IgD-negative memory B cell (primary cell): ENCODE measurements at regions not wholly inside any gene's neighbourhood (a gene's known extent, or its start where the extent isn't known, plus 50 kb on each side); places are given as distances from the start of the nearest gene placed in this dataset.
A peak's percentile ranks its signal among the peaks of the same experiment; 100 is the strongest.
"Not testable (repeated sequence)": the region's sequence is repeated elsewhere in the genome, so short reads cannot be mapped to it uniquely, and the experiment has no call there.

Experiments used
- H3K27ac Mint-ChIP-seq, 3 donors: one replicate each; pipeline ENCODE4 v1.8.0; 2020 to 2022; ENCODE audit warnings: mild to moderate bottlenecking in 3 of 3, mixed read lengths in 3 of 3, moderate library complexity in 1 of 3
- H3K27me3 Mint-ChIP-seq: one replicate; pipeline ENCODE4 v1.8.0; 2021; ENCODE audit warnings: mixed read lengths
- H3K36me3 Mint-ChIP-seq: one replicate; pipeline ENCODE4 v1.8.0; 2020; ENCODE audit warnings: mild to moderate bottlenecking, mixed read lengths
- H3K4me1 Mint-ChIP-seq, 3 donors: one replicate each; pipeline ENCODE4 v1.8.0; 2020 to 2022; ENCODE audit warnings: mixed read lengths in 3 of 3, mild to moderate bottlenecking in 1 of 3
- H3K4me3 Mint-ChIP-seq, 4 donors: one replicate each; pipeline ENCODE4 v1.8.0; 2020 to 2022; ENCODE audit warnings: mild to moderate bottlenecking in 4 of 4, mixed read lengths in 4 of 4, moderate library complexity in 3 of 4
- H3K9me3 Mint-ChIP-seq, 3 donors: one replicate each; pipeline ENCODE4 v1.8.0; 2020 to 2021; ENCODE audit warnings: mixed read lengths in 3 of 3, mild to moderate bottlenecking in 1 of 3

GRCh38 chr2:43063096-43063495 is 163.3 kb downstream of the ZFP36L2 start:
- not testable (repeated sequence) for H3K36me3 Mint-ChIP-seq, H3K27me3 Mint-ChIP-seq, H3K4me1 Mint-ChIP-seq, H3K9me3 Mint-ChIP-seq, H3K4me3 Mint-ChIP-seq, H3K27ac Mint-ChIP-seq

- Mint-ChIP-seq H3K4me1 (peaks cover 0 to 5% (median 2%) of the 10 kb centered on the region in 3 donors), H3K27ac (no peak overlapping the region)
Measured at GRCh38 chr2:43062058-43062457, 164.3 kb downstream of the ZFP36L2 start.

DNA sequence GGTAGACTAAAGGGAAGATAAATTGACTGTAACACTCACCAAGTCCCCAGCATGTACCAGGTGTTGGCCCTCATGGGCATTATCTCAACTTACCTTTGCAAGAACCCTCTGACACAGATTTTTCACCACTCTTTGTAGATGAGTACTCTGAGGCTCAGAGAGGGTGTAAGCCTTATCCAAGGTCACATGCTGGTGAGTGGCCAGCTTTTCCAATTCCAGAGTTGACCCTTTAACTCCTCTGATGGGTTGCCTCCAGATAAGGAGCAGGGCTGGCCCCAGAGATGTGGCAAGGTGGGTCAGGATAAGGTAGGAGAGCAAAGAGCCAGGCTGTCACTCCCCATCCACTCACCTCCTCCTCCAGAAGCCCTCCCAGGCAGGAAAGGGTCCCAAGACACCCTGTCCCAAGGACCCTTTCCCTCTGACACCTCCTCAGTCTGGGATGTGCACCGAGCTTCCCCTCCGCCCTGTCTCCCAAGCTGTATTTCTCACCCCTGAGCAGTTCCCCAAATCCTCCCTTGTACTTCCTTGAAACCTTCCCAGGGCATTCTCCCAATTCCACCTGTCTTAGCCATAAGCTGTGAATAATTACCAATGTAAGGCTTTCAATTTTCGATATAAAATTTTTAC is 165.9 kb downstream of the ZFP36L2 start:
- peak overlapping the region in 1 of 3 donors; percentile 18 for H3K27ac Mint-ChIP-seq
- peaks cover 8% of the 10 kb centered on the region for H3K27me3 Mint-ChIP-seq
- peaks cover 2% of the 10 kb centered on the region for H3K36me3 Mint-ChIP-seq
- H3K9me3 Mint-ChIP-seq, result peaks cover 2 to 8% (median 4%) of the 10 kb centered on the region in 3 donors
- H3K4me1 Mint-ChIP-seq, result peaks cover 0 to 5% (median 2%) of the 10 kb centered on the region in 3 donors
- H3K4me3 Mint-ChIP-seq, result no peak overlapping the region

More at GRCh38 chr2:43062058-43062457, 164.3 kb downstream of the ZFP36L2 start:
- Mint-ChIP-seq H3K36me3 (peaks cover 2% of the 10 kb centered on the region), H3K9me3 (peaks cover 2 to 8% (median 4%) of the 10 kb centered on the region in 3 donors), H3K4me3 (no peak overlapping the region), H3K27me3 (peaks cover 4% of the 10 kb centered on the region)

DNA sequence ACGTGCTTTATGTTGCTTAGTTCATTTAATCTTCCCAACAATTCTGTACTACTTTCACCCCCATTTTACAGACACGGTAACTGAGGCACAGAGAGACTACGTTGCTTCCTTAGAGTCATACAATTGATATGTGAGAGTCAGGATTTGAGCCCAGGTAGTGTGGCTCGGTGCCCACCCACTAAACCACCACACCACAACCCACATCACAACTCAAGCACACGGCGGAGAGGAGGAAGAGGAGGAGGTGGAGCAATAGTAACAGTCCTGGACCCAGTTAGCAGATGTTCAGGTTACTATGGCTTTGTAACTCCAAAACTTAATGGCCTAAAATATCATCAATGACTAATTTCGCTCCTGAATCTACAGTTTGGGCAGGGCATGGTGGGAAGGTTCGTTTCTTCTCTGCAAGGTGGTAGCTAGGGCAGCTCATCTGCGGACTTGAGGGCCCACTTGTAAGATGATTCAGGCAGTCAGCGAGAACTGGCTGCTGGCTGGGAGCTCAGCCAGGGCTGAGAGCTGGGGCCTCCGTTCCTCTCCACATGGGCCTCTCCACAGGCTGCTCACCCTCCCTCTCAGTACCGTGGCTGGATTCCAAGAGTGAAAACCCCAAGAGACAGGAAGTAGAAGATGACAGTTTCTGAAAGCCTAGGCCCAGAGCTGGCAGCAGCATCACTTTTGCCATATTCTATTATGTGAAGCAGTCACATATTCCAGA is 167.1 kb downstream of the ZFP36L2 start:
- peaks cover 0 to 6% (median 2%) of the 10 kb centered on the region in 3 donors for H3K4me1 Mint-ChIP-seq
- H3K9me3 Mint-ChIP-seq, result peaks cover 2 to 8% (median 4%) of the 10 kb centered on the region in 3 donors
- peak overlapping the region in 1 of 4 donors; percentile 67 for H3K4me3 Mint-ChIP-seq
- no peak overlapping the region for H3K27ac Mint-ChIP-seq
- peaks cover 5% of the 10 kb centered on the region for H3K36me3 Mint-ChIP-seq
- peaks cover 9% of the 10 kb centered on the region for H3K27me3 Mint-ChIP-seq

DNA sequence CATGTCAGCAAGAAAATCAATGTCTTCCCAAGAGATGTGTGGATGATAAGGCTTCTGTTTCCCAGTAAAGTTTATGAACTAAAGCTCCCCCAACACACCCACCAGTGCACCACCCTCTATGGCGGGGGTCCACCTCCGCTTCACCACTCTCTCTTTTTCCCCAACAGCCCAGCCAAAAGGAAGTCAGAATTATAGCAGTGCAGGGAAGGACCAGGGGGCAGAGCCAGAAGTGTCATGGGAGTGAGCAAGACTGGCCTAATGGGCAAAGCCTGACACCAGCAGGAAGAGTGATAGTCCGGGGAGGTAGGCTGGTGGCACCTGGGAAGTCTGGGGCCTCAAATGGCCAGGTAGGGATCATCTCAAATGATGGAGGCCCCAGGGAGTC is 167.7 kb downstream of the ZFP36L2 start:
- H3K4me3 Mint-ChIP-seq, result no peak overlapping the region
- peaks cover 9% of the 10 kb centered on the region for H3K27me3 Mint-ChIP-seq
- no peak overlapping the region for H3K27ac Mint-ChIP-seq
- H3K9me3 Mint-ChIP-seq, result peaks cover 2 to 5% (median 4%) of the 10 kb centered on the region in 3 donors
- H3K4me1 Mint-ChIP-seq, result peaks cover 0 to 6% (median 2%) of the 10 kb centered on the region in 3 donors
- H3K36me3 Mint-ChIP-seq, result peaks cover 5% of the 10 kb centered on the region

DNA sequence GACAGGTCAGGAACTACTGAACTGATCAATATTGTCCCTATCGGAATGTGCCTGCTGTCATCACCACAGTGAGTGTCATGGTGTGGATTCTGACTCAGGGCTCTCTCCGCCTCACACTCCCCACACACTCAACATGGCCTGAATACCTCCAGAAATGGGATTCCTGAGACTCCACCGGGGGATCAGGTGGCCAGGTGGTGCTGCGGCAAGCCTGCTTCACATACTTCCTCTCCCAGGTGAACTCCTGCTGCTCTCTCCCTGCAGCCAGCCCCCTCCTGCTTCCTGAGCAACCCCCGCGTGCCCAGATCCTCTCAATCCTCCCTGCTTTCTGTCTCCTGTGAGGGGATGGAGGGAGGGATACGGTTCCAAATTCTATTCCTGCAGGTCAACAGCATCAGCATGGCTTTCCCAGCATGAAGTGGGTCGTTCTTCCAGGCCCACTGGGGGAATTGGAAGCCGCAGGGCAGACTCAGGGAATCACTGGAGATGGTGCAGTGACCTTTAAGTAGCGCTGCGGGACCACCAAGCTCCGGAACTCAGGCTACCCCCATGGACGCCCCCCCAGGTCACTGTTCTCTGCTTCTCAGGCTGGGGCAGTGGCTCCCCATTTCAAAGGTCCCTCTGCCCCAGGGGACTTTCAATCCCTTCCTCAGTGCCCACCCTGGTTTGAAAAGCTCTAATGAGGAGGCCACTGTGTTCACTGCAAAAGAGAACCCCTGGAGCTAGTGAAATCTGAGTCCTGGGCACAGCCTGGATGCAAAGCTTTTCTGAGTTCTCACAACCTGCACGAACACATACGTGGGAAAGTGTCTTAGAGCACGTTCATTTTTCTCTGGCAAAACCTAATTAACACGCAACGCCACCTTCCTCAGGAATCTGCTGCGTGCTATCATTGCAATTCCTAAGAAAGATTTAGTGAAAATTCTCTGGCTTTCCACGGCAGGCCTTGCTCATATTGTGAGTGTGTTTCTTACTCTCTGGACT is 168.4 kb downstream of the ZFP36L2 start:
- Mint-ChIP-seq H3K4me3 (no peak overlapping the region), H3K9me3 (peaks cover 2 to 5% (median 4%) of the 10 kb centered on the region in 3 donors), H3K27ac (no peak overlapping the region), H3K36me3 (peaks cover 5% of the 10 kb centered on the region), H3K4me1 (peaks cover 0 to 6% (median 2%) of the 10 kb centered on the region in 3 donors), H3K27me3 (peaks cover 9% of the 10 kb centered on the region)

GRCh38 chr2:43057026-43057741 is 169.2 kb downstream of the ZFP36L2 start:
- Mint-ChIP-seq H3K4me3 (no peak overlapping the region), H3K4me1 (peaks cover 2 to 6% (median 4%) of the 10 kb centered on the region in 3 donors), H3K36me3 (peaks cover 5% of the 10 kb centered on the region), H3K27me3 (peaks cover 9% of the 10 kb centered on the region), H3K27ac (no peak overlapping the region), H3K9me3 (peaks cover 2 to 5% (median 4%) of the 10 kb centered on the region in 3 donors)

GRCh38 chr2:43055985-43056384 is 170.4 kb downstream of the ZFP36L2 start:
- Mint-ChIP-seq H3K9me3 (peaks cover 0 to 2% (median 0%) of the 10 kb centered on the region in 3 donors), H3K4me1 (peaks cover 2 to 6% (median 4%) of the 10 kb centered on the region in 3 donors), H3K27ac (no peak overlapping the region), H3K36me3 (peaks cover 2% of the 10 kb centered on the region), H3K27me3 (peaks cover 9% of the 10 kb centered on the region), H3K4me3 (no peak overlapping the region)

GRCh38 chr2:43055086-43055912 is 171.1 kb downstream of the ZFP36L2 start:
- H3K4me1 Mint-ChIP-seq, result peaks cover 2 to 7% (median 4%) of the 10 kb centered on the region in 3 donors
- peaks cover 3% of the 10 kb centered on the region for H3K36me3 Mint-ChIP-seq
- no peak overlapping the region for H3K27ac Mint-ChIP-seq
- H3K9me3 Mint-ChIP-seq, result peaks cover 0 to 2% (median 0%) of the 10 kb centered on the region in 3 donors
- H3K27me3 Mint-ChIP-seq, result peaks cover 9% of the 10 kb centered on the region
- no peak overlapping the region for H3K4me3 Mint-ChIP-seq

- H3K27me3 Mint-ChIP-seq, result peaks cover 8% of the 10 kb centered on the region
Measured at GRCh38 chr2:43054367-43054766, 172.0 kb downstream of the ZFP36L2 start.

DNA sequence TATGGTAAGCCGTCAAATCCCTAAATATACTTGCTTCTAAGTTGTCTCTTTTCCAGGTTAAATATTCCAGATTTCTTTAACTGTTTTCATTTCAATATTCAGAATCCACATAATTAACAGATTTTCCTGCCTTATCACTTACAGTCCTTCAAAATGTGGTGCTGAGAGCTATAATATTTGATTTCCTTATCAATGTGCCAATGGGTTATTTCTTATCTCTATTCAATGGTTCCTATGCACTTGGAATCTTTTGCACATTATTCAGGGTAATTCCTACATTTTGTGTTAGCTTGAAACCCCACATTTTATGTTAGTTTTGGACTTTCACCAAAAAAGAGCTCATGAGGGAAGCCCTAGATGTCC is 173.5 kb downstream of the ZFP36L2 start:
- H3K9me3 Mint-ChIP-seq, result no peaks in the 10 kb centered on the region
- peaks cover 7% of the 10 kb centered on the region for H3K36me3 Mint-ChIP-seq
- H3K4me3 Mint-ChIP-seq, result no peak overlapping the region
- peaks cover 14% of the 10 kb centered on the region for H3K27me3 Mint-ChIP-seq
- H3K4me1 Mint-ChIP-seq, result peaks cover 0 to 4% (median 2%) of the 10 kb centered on the region in 3 donors
- H3K27ac Mint-ChIP-seq, result no peak overlapping the region

More at GRCh38 chr2:43054367-43054766, 172.0 kb downstream of the ZFP36L2 start:
- H3K9me3 Mint-ChIP-seq, result no peaks in the 10 kb centered on the region
- H3K4me3 Mint-ChIP-seq, result no peak overlapping the region
- H3K36me3 Mint-ChIP-seq, result peaks cover 7% of the 10 kb centered on the region
- peaks cover 2 to 6% (median 4%) of the 10 kb centered on the region in 3 donors for H3K4me1 Mint-ChIP-seq
- no peak overlapping the region for H3K27ac Mint-ChIP-seq

GRCh38 chr2:43052204-43052943 is 174.0 kb downstream of the ZFP36L2 start:
- Mint-ChIP-seq H3K27me3 (peaks cover 11% of the 10 kb centered on the region), H3K36me3 (peaks cover 7% of the 10 kb centered on the region), H3K4me3 (no peak overlapping the region), H3K4me1 (peaks cover 0 to 5% (median 4%) of the 10 kb centered on the region in 3 donors), H3K9me3 (no peaks in the 10 kb centered on the region), H3K27ac (no peak overlapping the region)

DNA sequence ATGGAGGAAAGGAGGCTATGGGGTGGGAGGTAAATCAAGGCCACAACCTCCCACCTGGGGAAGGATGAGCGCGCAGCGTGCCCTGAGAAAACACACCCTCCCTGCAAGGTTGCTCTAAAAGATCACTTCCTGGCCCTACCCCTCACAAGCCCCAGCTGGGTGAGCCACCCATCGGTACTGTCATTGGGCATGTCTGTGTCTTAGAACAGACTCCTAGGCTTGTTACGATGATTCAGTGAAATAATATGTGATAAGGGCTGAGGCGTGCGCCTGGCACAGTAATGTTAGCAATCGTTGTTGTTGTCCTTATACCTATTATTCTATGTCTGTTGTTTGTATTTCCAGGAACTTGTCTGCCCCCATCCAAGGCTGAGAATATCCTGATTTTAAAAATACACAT is 175.1 kb downstream of the ZFP36L2 start:
- peak overlapping the region in 1 of 3 donors; percentile 55 for H3K27ac Mint-ChIP-seq
- H3K9me3 Mint-ChIP-seq, result no peaks in the 10 kb centered on the region
- peaks cover 11% of the 10 kb centered on the region for H3K27me3 Mint-ChIP-seq
- no peak overlapping the region for H3K4me3 Mint-ChIP-seq
- peaks cover 0 to 9% (median 4%) of the 10 kb centered on the region in 3 donors for H3K4me1 Mint-ChIP-seq
- H3K36me3 Mint-ChIP-seq, result peaks cover 7% of the 10 kb centered on the region
